ENCODE measurements at regions not wholly inside any gene's neighbourhood (a gene's known extent, or its start where the extent isn't known, plus 50 kb on each side); places are given as distances from the start of the nearest gene placed in this dataset.

- TF ChIP-seq, protein P1, sequence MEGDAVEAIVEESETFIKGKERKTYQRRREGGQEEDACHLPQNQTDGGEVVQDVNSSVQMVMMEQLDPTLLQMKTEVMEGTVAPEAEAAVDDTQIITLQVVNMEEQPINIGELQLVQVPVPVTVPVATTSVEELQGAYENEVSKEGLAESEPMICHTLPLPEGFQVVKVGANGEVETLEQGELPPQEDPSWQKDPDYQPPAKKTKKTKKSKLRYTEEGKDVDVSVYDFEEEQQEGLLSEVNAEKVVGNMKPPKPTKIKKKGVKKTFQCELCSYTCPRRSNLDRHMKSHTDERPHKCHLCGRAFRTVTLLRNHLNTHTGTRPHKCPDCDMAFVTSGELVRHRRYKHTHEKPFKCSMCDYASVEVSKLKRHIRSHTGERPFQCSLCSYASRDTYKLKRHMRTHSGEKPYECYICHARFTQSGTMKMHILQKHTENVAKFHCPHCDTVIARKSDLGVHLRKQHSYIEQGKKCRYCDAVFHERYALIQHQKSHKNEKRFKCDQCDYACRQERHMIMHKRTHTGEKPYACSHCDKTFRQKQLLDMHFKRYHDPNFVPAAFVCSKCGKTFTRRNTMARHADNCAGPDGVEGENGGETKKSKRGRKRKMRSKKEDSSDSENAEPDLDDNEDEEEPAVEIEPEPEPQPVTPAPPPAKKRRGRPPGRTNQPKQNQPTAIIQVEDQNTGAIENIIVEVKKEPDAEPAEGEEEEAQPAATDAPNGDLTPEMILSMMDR (IDR thresholded peaks at IDR 0.05) = no peak
- TF ChIP-seq POLR2A (IDR thresholded peaks at IDR 0.05) = no peak
Measured at GRCh38 chr1:73907051-73907450, 290.9 kb downstream of the LRRIQ3 start.

Data from uterus (tissue), 2 donors.